Lower leg skin (tissue), 3 donors: ENCODE measurements at regions not wholly inside any gene's neighbourhood (a gene's known extent, or its start where the extent isn't known, plus 50 kb on each side); places are given as distances from the start of the nearest gene placed in this dataset.

Experiments used
- POLR2A ChIP-seq, 2 donors: fragments of 450-650 bp; IDR thresholded peaks; one replicate each; pipeline ENCODE4 v1.6.1; 2016 to 2017; ENCODE audit warnings: antibody characterized with exemption in 2 of 2, mild to moderate bottlenecking in 1 of 2, moderate library complexity in 1 of 2
- TF ChIP-seq, protein P1 (sequence below), 3 donors: fragments of 450-650 bp; IDR thresholded peaks; one replicate each; pipeline ENCODE4 v1.5.1; 2016; ENCODE audit warnings: antibody characterized with exemption in 3 of 3, mild to moderate bottlenecking in 3 of 3, moderate library complexity in 2 of 3

DNA sequence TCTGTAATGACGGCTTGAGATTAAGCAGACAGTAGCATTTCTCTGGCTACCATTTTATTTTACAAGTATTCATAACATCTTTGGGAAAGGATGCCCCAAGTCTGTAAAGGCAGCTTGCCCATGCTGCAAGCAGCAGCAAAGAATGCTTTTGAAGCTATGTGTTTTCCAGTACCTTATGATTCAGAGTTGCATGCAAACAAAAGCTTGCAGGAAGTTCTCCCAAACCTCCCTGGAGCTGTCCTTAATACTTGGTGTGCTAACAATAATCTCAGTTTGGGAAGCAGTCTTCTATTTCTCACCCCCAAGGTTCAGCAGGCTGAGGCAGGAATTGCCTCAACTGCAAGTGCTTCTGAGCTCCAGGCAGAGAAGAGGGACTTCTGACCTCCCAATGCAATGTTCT is 60.8 kb downstream of the CCNA1 start:
- TF ChIP-seq, protein P1, sequence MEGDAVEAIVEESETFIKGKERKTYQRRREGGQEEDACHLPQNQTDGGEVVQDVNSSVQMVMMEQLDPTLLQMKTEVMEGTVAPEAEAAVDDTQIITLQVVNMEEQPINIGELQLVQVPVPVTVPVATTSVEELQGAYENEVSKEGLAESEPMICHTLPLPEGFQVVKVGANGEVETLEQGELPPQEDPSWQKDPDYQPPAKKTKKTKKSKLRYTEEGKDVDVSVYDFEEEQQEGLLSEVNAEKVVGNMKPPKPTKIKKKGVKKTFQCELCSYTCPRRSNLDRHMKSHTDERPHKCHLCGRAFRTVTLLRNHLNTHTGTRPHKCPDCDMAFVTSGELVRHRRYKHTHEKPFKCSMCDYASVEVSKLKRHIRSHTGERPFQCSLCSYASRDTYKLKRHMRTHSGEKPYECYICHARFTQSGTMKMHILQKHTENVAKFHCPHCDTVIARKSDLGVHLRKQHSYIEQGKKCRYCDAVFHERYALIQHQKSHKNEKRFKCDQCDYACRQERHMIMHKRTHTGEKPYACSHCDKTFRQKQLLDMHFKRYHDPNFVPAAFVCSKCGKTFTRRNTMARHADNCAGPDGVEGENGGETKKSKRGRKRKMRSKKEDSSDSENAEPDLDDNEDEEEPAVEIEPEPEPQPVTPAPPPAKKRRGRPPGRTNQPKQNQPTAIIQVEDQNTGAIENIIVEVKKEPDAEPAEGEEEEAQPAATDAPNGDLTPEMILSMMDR (IDR thresholded peaks at IDR 0.05): no peak
- TF ChIP-seq POLR2A (IDR thresholded peaks at IDR 0.05): no peak
